ENCODE measurements at regions not wholly inside any gene's neighbourhood (a gene's known extent, or its start where the extent isn't known, plus 50 kb on each side); places are given as distances from the start of the nearest gene placed in this dataset.

- TF ChIP-seq POLR2A (IDR thresholded peaks at IDR 0.05; ENCODE audit: low read depth, low read length) (no peak), POLR2AphosphoS5 (IDR thresholded peaks at IDR 0.05; ENCODE audit: insufficient read depth, low read depth, low read length) (no peak), EZH2 (IDR thresholded peaks at IDR 0.05; ENCODE audit: borderline replicate concordance, low read depth, low read length, severe bottlenecking) (no peak), FOS (IDR thresholded peaks at IDR 0.05; ENCODE audit: borderline replicate concordance, insufficient read depth, low read length) (no peak), JUN (IDR thresholded peaks at IDR 0.05; ENCODE audit: borderline replicate concordance, insufficient read depth, insufficient read length, low read depth) (no peak)
- TF ChIP-seq, protein P1, sequence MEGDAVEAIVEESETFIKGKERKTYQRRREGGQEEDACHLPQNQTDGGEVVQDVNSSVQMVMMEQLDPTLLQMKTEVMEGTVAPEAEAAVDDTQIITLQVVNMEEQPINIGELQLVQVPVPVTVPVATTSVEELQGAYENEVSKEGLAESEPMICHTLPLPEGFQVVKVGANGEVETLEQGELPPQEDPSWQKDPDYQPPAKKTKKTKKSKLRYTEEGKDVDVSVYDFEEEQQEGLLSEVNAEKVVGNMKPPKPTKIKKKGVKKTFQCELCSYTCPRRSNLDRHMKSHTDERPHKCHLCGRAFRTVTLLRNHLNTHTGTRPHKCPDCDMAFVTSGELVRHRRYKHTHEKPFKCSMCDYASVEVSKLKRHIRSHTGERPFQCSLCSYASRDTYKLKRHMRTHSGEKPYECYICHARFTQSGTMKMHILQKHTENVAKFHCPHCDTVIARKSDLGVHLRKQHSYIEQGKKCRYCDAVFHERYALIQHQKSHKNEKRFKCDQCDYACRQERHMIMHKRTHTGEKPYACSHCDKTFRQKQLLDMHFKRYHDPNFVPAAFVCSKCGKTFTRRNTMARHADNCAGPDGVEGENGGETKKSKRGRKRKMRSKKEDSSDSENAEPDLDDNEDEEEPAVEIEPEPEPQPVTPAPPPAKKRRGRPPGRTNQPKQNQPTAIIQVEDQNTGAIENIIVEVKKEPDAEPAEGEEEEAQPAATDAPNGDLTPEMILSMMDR (IDR thresholded peaks at IDR 0.05; ENCODE audit: extremely low read depth in 1 of 2, insufficient read depth in 1 of 2, low read depth in 1 of 2, low read length in 2 of 2), result no peak
- TF ChIP-seq, protein P2, sequence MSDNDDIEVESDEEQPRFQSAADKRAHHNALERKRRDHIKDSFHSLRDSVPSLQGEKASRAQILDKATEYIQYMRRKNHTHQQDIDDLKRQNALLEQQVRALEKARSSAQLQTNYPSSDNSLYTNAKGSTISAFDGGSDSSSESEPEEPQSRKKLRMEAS (IDR thresholded peaks at IDR 0.05; ENCODE audit: insufficient read depth, insufficient read length), result no peak
Observed at GRCh38 chr16:24639769-24640168, 89.7 kb upstream of the TNRC6A start.
